ENCODE measurements at regions not wholly inside any gene's neighbourhood (a gene's known extent, or its start where the extent isn't known, plus 50 kb on each side); places are given as distances from the start of the nearest gene placed in this dataset.

DNA sequence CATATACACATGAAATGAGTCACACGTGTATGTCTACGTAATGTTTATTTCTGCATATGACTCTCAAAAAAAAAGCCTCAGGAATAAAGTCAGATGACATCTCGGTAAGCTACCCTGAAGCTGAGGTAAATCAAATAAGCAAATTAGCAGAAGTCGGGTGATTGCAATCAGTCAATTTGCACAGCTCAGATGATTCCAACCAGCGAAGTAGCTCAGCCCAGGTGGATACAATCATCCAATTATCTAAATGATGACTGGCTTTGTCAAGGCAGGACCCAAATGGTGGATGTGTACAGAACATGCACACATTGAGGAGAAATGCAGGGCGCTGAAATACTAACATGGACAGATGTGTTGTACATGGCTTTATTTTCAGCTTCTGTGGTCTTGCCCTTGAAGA is 148.5 kb downstream of the ZNF486 start:
- 82% methylated on average over 3 of the region's 6 CpGs for WGBS (ENCODE audit: insufficient coverage)
- Histone ChIP-seq H3K4me2 (replicated peaks; ENCODE audit: extremely low read depth, low read length, poor library complexity, severe bottlenecking) (no peak overlapping the region), H3K4me1 (ENCODE audit: control insufficient read depth in 1 of 2, insufficient read depth in 2 of 2, low read length in 2 of 2) (no peaks in the 10 kb centered on the region), H3K79me2 (ENCODE audit: insufficient read depth, low read length) (no peaks in the 10 kb centered on the region), H3K9ac (ENCODE audit: insufficient read depth, low read length, poor library complexity, severe bottlenecking) (no peak overlapping the region), H2AFZ (ENCODE audit: insufficient read depth, low read depth, low read length, poor library complexity, severe bottlenecking) (no peak overlapping the region), H3K36me3 (replicated peaks in 1 of 2; ENCODE audit: control insufficient read depth in 1 of 2, insufficient read depth in 2 of 2, low read length in 2 of 2) (no peaks in the 10 kb centered on the region), H3K27ac (ENCODE audit: low read depth in 1 of 2, low read length in 2 of 2) (no peak overlapping the region), H3K4me3 (replicated peaks in 1 of 3; ENCODE audit: low read depth in 2 of 3, low read length in 3 of 3) (no peak overlapping the region), H4K20me1 (ENCODE audit: insufficient read depth, low read length) (no peaks in the 10 kb centered on the region), H3K9me3 (replicated peaks in 1 of 2; ENCODE audit: control insufficient read depth in 1 of 2, insufficient read depth in 1 of 2, low read length in 2 of 2) (peaks cover 41 to 60% of the 10 kb centered on the region in 2 donors), H3K27me3 (ENCODE audit: control insufficient read depth in 2 of 2, insufficient read depth in 2 of 2, low read length in 2 of 2) (no peaks in the 10 kb centered on the region)
- intact Hi-C loops (cut with micrococcal nuclease), result no loop called here
- Mint-ChIP-seq H3K4me1 (no peaks in the 10 kb centered on the region), H3K27me3 (ENCODE audit: low read depth in 3 of 3) (peaks cover 0 to 2% (median 0%) of the 10 kb centered on the region in 3 donors), H3K4me3 (no peak overlapping the region), H3K36me3 (no peaks in the 10 kb centered on the region), H3K9me3 (peaks cover 8 to 43% (median 31%) of the 10 kb centered on the region in 7 donors), H3K27ac (no peak overlapping the region)
- DNase-seq, result no peak
- TF ChIP-seq, protein P1, sequence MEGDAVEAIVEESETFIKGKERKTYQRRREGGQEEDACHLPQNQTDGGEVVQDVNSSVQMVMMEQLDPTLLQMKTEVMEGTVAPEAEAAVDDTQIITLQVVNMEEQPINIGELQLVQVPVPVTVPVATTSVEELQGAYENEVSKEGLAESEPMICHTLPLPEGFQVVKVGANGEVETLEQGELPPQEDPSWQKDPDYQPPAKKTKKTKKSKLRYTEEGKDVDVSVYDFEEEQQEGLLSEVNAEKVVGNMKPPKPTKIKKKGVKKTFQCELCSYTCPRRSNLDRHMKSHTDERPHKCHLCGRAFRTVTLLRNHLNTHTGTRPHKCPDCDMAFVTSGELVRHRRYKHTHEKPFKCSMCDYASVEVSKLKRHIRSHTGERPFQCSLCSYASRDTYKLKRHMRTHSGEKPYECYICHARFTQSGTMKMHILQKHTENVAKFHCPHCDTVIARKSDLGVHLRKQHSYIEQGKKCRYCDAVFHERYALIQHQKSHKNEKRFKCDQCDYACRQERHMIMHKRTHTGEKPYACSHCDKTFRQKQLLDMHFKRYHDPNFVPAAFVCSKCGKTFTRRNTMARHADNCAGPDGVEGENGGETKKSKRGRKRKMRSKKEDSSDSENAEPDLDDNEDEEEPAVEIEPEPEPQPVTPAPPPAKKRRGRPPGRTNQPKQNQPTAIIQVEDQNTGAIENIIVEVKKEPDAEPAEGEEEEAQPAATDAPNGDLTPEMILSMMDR (IDR thresholded peaks at IDR 0.05), result no peak

DNA sequence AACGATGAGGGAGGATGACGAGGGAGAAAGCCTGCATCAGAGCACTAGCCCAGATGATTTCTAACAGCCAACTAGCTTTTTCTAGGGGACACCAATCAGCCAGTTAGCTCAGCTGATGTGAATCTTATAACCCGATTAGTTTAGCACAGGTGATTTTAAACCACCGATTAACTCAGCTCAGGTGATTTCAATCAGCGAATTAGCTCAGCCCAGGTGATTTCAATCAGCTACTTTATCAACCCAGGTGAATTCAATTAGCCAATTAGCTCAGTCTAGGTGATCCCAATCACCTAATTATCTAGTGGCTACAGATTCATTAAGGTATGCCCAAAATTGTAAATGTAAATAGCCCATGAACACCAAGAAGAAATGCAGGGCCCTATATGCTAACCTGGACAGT is 146.9 kb downstream of the ZNF486 start:
- Mint-ChIP-seq H3K27me3 (ENCODE audit: low read depth in 3 of 3) (peaks cover 0 to 2% (median 0%) of the 10 kb centered on the region in 3 donors), H3K4me1 (no peaks in the 10 kb centered on the region), H3K4me3 (no peak overlapping the region), H3K27ac (no peak overlapping the region), H3K36me3 (no peaks in the 10 kb centered on the region), H3K9me3 (peaks cover 10 to 47% (median 33%) of the 10 kb centered on the region in 7 donors)
- Histone ChIP-seq H3K36me3 (replicated peaks in 1 of 2; ENCODE audit: control insufficient read depth in 1 of 2, insufficient read depth in 2 of 2, low read length in 2 of 2) (no peaks in the 10 kb centered on the region), H3K4me1 (ENCODE audit: control insufficient read depth in 1 of 2, insufficient read depth in 2 of 2, low read length in 2 of 2) (no peaks in the 10 kb centered on the region), H3K9me3 (replicated peaks in 1 of 2; ENCODE audit: control insufficient read depth in 1 of 2, insufficient read depth in 1 of 2, low read length in 2 of 2) (peaks cover 41 to 56% of the 10 kb centered on the region in 2 donors), H4K20me1 (ENCODE audit: insufficient read depth, low read length) (no peaks in the 10 kb centered on the region), H2AFZ (ENCODE audit: insufficient read depth, low read depth, low read length, poor library complexity, severe bottlenecking) (no peak overlapping the region), H3K4me3 (replicated peaks in 1 of 3; ENCODE audit: low read depth in 2 of 3, low read length in 3 of 3) (no peak overlapping the region), H3K27me3 (ENCODE audit: control insufficient read depth in 2 of 2, insufficient read depth in 2 of 2, low read length in 2 of 2) (no peaks in the 10 kb centered on the region), H3K4me2 (replicated peaks; ENCODE audit: extremely low read depth, low read length, poor library complexity, severe bottlenecking) (no peak overlapping the region), H3K79me2 (ENCODE audit: insufficient read depth, low read length) (no peaks in the 10 kb centered on the region), H3K9ac (ENCODE audit: insufficient read depth, low read length, poor library complexity, severe bottlenecking) (no peak overlapping the region), H3K27ac (ENCODE audit: low read depth in 1 of 2, low read length in 2 of 2) (no peak overlapping the region)
- intact Hi-C loops (cut with micrococcal nuclease), result no loop called here
- no peak for DNase-seq
- 95% methylated on average over 4 of the region's 5 CpGs for WGBS (ENCODE audit: insufficient coverage)
- TF ChIP-seq, protein P1 (IDR thresholded peaks at IDR 0.05), result no peak

Measured in CD14-positive monocyte (primary cell).